GM23248 (cell line): ENCODE measurements at regions not wholly inside any gene's neighbourhood (a gene's known extent, or its start where the extent isn't known, plus 50 kb on each side); places are given as distances from the start of the nearest gene placed in this dataset.

Source experiments
- DNase-seq: peaks from one replicate; pipeline ENCODE4 v3.0.0-alpha.2; 2015
- H2AFZ ChIP-seq: fragments of 200-600 bp; sonication (generic); 2 replicates; pipeline ENCODE4 v1.6.1; 2016; ENCODE audit warnings: antibody characterized with exemption
- H3F3A ChIP-seq: fragments of 200-600 bp; sonication (generic); 2 replicates; pipeline ENCODE4 v1.6.1; 2016; ENCODE audit warnings: mild to moderate bottlenecking, antibody characterized with exemption, mixed run types; ENCODE audit not compliant: insufficient read depth
- H3K27ac ChIP-seq: fragments of 200-600 bp; sonication (generic); 2 replicates; pipeline ENCODE4 v1.5.1; 2016; ENCODE audit warnings: mild to moderate bottlenecking
- H3K27me3 ChIP-seq: fragments of 200-600 bp; sonication (generic); replicated peaks from 2 replicates; pipeline ENCODE4 v1.6.1; 2016; ENCODE audit warnings: mild to moderate bottlenecking; ENCODE audit not compliant: insufficient read depth
- H3K36me3 ChIP-seq: fragments of 200-600 bp; sonication (generic); 2 replicates; pipeline ENCODE4 v1.6.1; 2016; ENCODE audit warnings: low read depth, mild to moderate bottlenecking
- H3K4me1 ChIP-seq: fragments of 200-600 bp; sonication (generic); 2 replicates; pipeline ENCODE4 v1.6.1; 2016; ENCODE audit warnings: mild to moderate bottlenecking; ENCODE audit not compliant: insufficient read depth
- H3K4me2 ChIP-seq: fragments of 200-600 bp; sonication (generic); one replicate; pipeline ENCODE4 v1.6.1; 2016; ENCODE audit warnings: mild to moderate bottlenecking; ENCODE audit not compliant: unreplicated experiment
- H3K4me3 ChIP-seq: fragments of 200-600 bp; sonication (generic); 2 replicates; pipeline ENCODE4 v1.5.1; 2016; ENCODE audit warnings: mild to moderate bottlenecking
- H3K79me2 ChIP-seq: fragments of 200-600 bp; sonication (generic); 2 replicates; pipeline ENCODE4 v1.6.1; 2016; ENCODE audit warnings: mild to moderate bottlenecking; ENCODE audit not compliant: insufficient read depth
- H3K9ac ChIP-seq: fragments of 200-600 bp; sonication (generic); 2 replicates; pipeline ENCODE4 v1.6.1; 2016; ENCODE audit warnings: mild to moderate bottlenecking
- H3K9me2 ChIP-seq: fragments of 200-600 bp; sonication (generic); 2 replicates; pipeline ENCODE4 v1.6.1; 2016; ENCODE audit warnings: mixed run types, mild to moderate bottlenecking, moderate library complexity; ENCODE audit not compliant: insufficient read depth
- H3K9me3 ChIP-seq: fragments of 200-600 bp; sonication (generic); one replicate; pipeline ENCODE4 v1.6.1; 2017; ENCODE audit warnings: low read depth
- H4K20me1 ChIP-seq: fragments of 200-600 bp; sonication (generic); 2 replicates; pipeline ENCODE4 v1.6.0; 2016; ENCODE audit not compliant: insufficient read depth
- EZH2 ChIP-seq: fragments of 200-600 bp; sonication (generic); IDR thresholded peaks from 2 replicates; pipeline ENCODE4 v1.6.1; 2018; ENCODE audit warnings: antibody characterized with exemption, mild to moderate bottlenecking; ENCODE audit not compliant: insufficient read depth, poor library complexity, severe bottlenecking
- EZH2phosphoT487 ChIP-seq: fragments of 200-600 bp; sonication (generic); IDR thresholded peaks from 2 replicates; pipeline ENCODE4 v1.6.1; 2018; ENCODE audit warnings: antibody characterized with exemption, moderate library complexity, mild to moderate bottlenecking, low read depth; ENCODE audit not compliant: insufficient read depth
- WGBS, 2 experiments: methylation state at CpG; one replicate each; pipeline ENCODE4 v1.1.6; 2015 to 2017; ENCODE audit warnings: low lambda C conversion rate in 2 of 2, low coverage in 1 of 2; ENCODE audit errors: missing lambda C conversion rate in 2 of 2; 5-methylcytosine and 5-hydroxymethylcytosine counted together
- in situ Hi-C: fragments of 300-500 bp; cut with MboI; formaldehyde crosslinking; loops from 2 replicates; pipeline ENCODE4 v1.15.0; 2020

GRCh38 chr2:56030062-56030461, 106.5 kb upstream of the EFEMP1 start:
- Histone ChIP-seq H3K4me3 (no peak overlapping the region), H3K4me1 (no peaks in the 10 kb centered on the region), H4K20me1 (no peaks in the 10 kb centered on the region), H3K9me2 (no peaks in the 10 kb centered on the region), H2AFZ (no peak overlapping the region), H3K4me2 (no peak overlapping the region), H3F3A (no peaks in the 10 kb centered on the region), H3K9me3 (no peaks in the 10 kb centered on the region), H3K36me3 (no peaks in the 10 kb centered on the region), H3K27me3 (peaks cover 17% of the 10 kb centered on the region), H3K27ac (no peak overlapping the region), H3K79me2 (no peaks in the 10 kb centered on the region), H3K9ac (no peak overlapping the region)
- no peak for DNase-seq
- TF ChIP-seq EZH2, result no peak
- TF ChIP-seq EZH2phosphoT487, result no peak
- in situ Hi-C loops, result no loop called here
- WGBS, 2 experiments, result 46% methylated on average over 5 of the region's 5 CpGs

GRCh38 chr2:56030901-56031300, 107.3 kb upstream of the EFEMP1 start:
- WGBS, 2 experiments, result 12 to 13% methylated on average over 5 of the region's 5 CpGs
- Histone ChIP-seq H3K27me3 (peaks cover 9% of the 10 kb centered on the region), H3K9me2 (no peaks in the 10 kb centered on the region), H4K20me1 (no peaks in the 10 kb centered on the region), H3K79me2 (no peaks in the 10 kb centered on the region), H2AFZ (no peak overlapping the region), H3K4me3 (no peak overlapping the region), H3K27ac (no peak overlapping the region), H3K9ac (no peak overlapping the region), H3K4me1 (no peaks in the 10 kb centered on the region), H3K9me3 (no peaks in the 10 kb centered on the region), H3K36me3 (no peaks in the 10 kb centered on the region), H3F3A (no peaks in the 10 kb centered on the region), H3K4me2 (no peak overlapping the region)
- no peak for DNase-seq
- in situ Hi-C loops, result no loop called here
- TF ChIP-seq EZH2, result no peak
- TF ChIP-seq EZH2phosphoT487, result no peak

GRCh38 chr2:56034258-56034657, 110.7 kb upstream of the EFEMP1 start:
- no peaks in the 10 kb centered on the region for H3K9me3 ChIP-seq
- no peak for TF ChIP-seq EZH2phosphoT487
- no peak for TF ChIP-seq EZH2
- 7 to 12% methylated on average over 3 of the region's 3 CpGs for WGBS, 2 experiments

GRCh38 chr2:56040189-56040588, 116.6 kb upstream of the EFEMP1 start:
- 33 to 49% methylated on average over 3 of the region's 3 CpGs for WGBS, 2 experiments
- Histone ChIP-seq H3K4me3 (no peak overlapping the region), H3K9me2 (no peaks in the 10 kb centered on the region), H3K9ac (no peak overlapping the region), H2AFZ (no peak overlapping the region), H3K27me3 (peaks cover 4% of the 10 kb centered on the region), H4K20me1 (no peaks in the 10 kb centered on the region), H3K79me2 (no peaks in the 10 kb centered on the region), H3K36me3 (no peaks in the 10 kb centered on the region), H3K4me1 (no peaks in the 10 kb centered on the region), H3K9me3 (no peaks in the 10 kb centered on the region), H3F3A (no peaks in the 10 kb centered on the region), H3K4me2 (no peak overlapping the region), H3K27ac (no peak overlapping the region)
- DNase-seq, result no peak
- in situ Hi-C loops, result no loop called here
- no peak for TF ChIP-seq EZH2

More at GRCh38 chr2:56034258-56034657, 110.7 kb upstream of the EFEMP1 start:
- Histone ChIP-seq H3K79me2 (no peaks in the 10 kb centered on the region), H3K9ac (no peak overlapping the region), H3K4me2 (no peak overlapping the region), H3K27ac (no peak overlapping the region), H3K9me2 (no peaks in the 10 kb centered on the region), H4K20me1 (no peaks in the 10 kb centered on the region), H3K27me3 (peaks cover 6% of the 10 kb centered on the region; the same call in 1 of the 2 replicates), H3K36me3 (no peaks in the 10 kb centered on the region), H3K4me3 (no peak overlapping the region), H3F3A (no peaks in the 10 kb centered on the region), H3K4me1 (no peaks in the 10 kb centered on the region), H2AFZ (no peak overlapping the region)
- DNase-seq, result peak; percentile 25
- in situ Hi-C loops, result no loop called here

- H3K27me3 ChIP-seq, result peaks cover 4% of the 10 kb centered on the region
- H3K79me2 ChIP-seq, result no peaks in the 10 kb centered on the region
- no peak for DNase-seq
- H3F3A ChIP-seq, result no peaks in the 10 kb centered on the region
- no peaks in the 10 kb centered on the region for H3K9me2 ChIP-seq
- H3K4me2 ChIP-seq, result no peak overlapping the region
- no peak overlapping the region for H2AFZ ChIP-seq
- no peaks in the 10 kb centered on the region for H4K20me1 ChIP-seq
- no peak for TF ChIP-seq EZH2
- TF ChIP-seq EZH2phosphoT487, result no peak
- no peak overlapping the region for H3K4me3 ChIP-seq
- H3K4me1 ChIP-seq, result no peaks in the 10 kb centered on the region
- in situ Hi-C loops, result no loop called here
- no peaks in the 10 kb centered on the region for H3K36me3 ChIP-seq
- no peak overlapping the region for H3K27ac ChIP-seq
- H3K9me3 ChIP-seq, result no peaks in the 10 kb centered on the region
- H3K9ac ChIP-seq, result no peak overlapping the region
Observed at GRCh38 chr2:56040834-56041233, 117.3 kb upstream of the EFEMP1 start.
